Retinal pigment epithelial cell (primary cell): ENCODE measurements at regions not wholly inside any gene's neighbourhood (a gene's known extent, or its start where the extent isn't known, plus 50 kb on each side); places are given as distances from the start of the nearest gene placed in this dataset.

Experiments
- DNase-seq: peaks from one replicate; pipeline ENCODE4 v3.0.0-alpha.2; 2010; ENCODE audit warnings: low read depth
- H3K4me3 ChIP-seq: 2 replicates; pipeline ENCODE4 v1.5.1; 2011; ENCODE audit warnings: mild to moderate bottlenecking, low read length, control low read depth, moderate library complexity
- TF ChIP-seq, protein P1 (sequence below): conservative IDR thresholded peaks from 2 replicates; pipeline ENCODE4 v1.5.1; 2011; ENCODE audit warnings: low read depth, low read length, control low read depth, inconsistent platforms

DNA sequence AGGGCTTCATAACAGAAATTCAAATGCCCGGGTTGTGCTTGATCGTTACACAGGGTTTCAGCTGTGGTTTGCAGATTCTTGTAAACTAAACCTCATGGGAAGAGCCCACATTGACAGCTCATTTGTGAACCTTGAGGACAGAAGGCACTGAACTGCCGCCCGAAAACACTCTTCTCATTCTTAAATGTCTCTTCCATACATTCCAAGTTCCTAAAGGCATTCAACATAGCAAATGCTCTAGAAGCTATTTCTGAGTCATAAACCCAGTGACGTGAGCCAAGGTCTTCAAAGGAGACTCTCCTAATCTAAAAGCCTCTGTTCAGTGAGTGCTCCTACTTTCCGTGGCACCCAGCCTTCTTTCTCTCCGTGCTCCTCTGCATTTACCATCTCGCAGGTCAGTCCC is 737.8 kb upstream of the FRG1 start:
- no peak overlapping the region for H3K4me3 ChIP-seq
- DNase-seq: no peak
- TF ChIP-seq, protein P1, sequence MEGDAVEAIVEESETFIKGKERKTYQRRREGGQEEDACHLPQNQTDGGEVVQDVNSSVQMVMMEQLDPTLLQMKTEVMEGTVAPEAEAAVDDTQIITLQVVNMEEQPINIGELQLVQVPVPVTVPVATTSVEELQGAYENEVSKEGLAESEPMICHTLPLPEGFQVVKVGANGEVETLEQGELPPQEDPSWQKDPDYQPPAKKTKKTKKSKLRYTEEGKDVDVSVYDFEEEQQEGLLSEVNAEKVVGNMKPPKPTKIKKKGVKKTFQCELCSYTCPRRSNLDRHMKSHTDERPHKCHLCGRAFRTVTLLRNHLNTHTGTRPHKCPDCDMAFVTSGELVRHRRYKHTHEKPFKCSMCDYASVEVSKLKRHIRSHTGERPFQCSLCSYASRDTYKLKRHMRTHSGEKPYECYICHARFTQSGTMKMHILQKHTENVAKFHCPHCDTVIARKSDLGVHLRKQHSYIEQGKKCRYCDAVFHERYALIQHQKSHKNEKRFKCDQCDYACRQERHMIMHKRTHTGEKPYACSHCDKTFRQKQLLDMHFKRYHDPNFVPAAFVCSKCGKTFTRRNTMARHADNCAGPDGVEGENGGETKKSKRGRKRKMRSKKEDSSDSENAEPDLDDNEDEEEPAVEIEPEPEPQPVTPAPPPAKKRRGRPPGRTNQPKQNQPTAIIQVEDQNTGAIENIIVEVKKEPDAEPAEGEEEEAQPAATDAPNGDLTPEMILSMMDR: no peak

DNA sequence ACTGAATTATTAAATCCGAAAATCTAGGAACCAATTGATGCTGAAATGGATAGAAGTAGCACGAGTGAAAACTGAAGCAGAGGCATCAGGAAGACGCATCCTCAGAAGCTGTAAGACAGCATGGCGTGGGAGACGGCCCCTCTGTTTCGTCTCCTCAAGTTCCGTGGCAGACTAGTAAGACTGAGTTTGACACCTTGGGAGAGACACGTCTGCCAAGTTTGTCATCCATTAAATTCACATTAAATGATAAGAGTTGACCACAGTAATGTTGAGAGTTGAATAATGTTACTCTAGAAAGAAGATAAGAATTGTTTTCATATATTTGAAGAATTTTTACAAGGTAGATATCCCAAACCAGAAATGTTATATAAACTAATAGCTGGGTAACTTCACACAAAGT is 736.1 kb upstream of the FRG1 start:
- TF ChIP-seq, protein P1: no peak
- DNase-seq: no peak
- H3K4me3 ChIP-seq: no peak overlapping the region

DNA sequence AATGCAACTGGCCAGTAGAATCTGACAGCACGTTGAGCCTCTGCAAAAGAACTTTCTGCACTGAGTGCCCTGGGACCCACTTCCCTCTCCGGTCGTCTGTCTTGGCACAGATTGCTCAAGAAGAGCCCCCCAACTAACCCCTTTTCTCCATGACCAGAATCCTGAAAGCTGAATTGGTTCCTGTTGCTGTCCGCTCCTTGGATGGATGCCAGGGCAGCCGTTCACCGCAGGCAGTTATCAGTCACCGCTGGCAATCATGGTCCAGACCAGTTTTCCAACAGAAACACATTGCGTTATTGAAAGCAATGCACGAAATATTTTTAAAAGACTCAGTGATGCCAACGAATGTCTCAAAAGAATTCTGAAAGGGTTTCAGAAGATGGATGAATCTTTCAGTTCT is 733.7 kb upstream of the FRG1 start:
- DNase-seq: no peak
- no peak overlapping the region for H3K4me3 ChIP-seq
- TF ChIP-seq, protein P1: no peak

DNA sequence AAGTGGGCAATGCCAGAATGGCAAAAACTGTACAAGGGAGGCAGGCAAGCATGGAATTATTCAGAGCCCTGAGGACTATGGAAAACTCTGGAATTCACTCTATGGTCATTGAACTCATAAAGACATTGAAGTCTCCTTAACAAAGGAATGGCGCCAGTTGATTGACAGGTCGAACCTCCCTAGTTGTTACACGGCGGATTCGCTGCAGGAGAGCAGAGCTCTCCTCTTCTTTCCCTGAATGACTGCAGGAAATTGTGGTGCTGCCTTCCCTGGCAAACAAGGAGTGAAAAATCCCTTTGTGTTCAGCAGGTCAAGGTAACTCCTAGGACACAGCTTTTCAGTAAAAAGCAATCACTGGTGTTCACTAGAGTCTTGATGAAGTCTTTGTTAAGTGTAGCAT is 732.8 kb upstream of the FRG1 start:
- DNase-seq: no peak
- no peak overlapping the region for H3K4me3 ChIP-seq
- TF ChIP-seq, protein P1: no peak

DNA sequence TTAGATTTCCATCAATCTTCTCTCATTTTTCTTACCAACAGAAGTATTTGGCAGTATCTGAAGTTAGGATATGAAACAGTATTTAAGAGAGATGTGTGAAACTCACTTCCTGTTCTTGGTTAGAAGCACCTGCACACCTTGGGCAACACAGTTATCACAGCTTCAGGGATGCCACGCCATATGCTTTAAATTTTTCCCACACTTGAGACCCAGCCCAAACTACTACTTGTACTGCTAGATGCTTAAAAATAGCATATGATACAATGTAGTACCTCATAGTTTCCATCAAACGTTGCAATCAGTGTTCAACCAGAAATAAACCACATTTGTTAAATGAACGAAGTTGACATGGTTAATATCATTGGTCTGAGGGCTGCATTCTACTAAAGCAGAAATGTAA is 725.1 kb upstream of the FRG1 start:
- no peak overlapping the region for H3K4me3 ChIP-seq
- TF ChIP-seq, protein P1: no peak
- DNase-seq: no peak

DNA sequence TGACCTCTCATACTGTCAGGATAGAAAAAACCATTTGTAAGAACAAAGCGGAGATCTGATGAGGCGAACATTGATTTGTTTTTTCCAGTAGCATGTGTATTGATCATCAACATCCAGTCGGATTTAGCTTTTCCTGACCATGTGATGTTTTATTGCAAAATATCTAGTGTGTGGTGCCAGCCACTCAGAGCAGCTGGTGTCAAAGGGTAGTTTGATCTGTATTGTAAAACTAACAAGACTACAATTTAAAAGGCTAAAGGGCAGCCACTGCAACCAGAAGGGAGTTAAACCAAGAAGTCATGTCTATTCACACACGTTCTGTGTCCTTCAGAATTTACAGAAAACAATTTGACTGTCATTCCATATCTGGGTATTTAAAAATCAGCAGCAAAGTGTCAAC is 719.0 kb upstream of the FRG1 start:
- TF ChIP-seq, protein P1: no peak
- no peak for DNase-seq
- no peak overlapping the region for H3K4me3 ChIP-seq

DNA sequence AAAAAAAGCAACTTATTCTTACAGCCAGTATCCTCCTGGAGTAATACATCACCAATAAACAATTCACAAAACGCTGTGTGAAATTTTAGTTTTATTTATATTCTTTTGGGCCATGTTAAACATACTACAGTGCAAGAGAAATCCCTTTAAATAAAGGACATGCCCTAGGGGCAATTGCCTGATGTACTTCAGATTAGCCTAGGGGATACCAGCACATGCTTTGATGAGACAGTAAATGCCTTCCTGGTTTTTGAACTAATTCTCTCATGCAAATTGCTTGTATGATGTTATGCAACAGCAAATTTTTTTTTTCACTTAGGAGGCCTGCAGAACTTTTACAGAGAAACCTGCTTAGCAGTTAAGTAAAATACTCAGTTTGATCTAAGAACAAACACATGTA is 711.9 kb upstream of the FRG1 start:
- no peak overlapping the region for H3K4me3 ChIP-seq
- TF ChIP-seq, protein P1: no peak
- no peak for DNase-seq
